GM23338 (cell line): ENCODE measurements at regions not wholly inside any gene's neighbourhood (a gene's known extent, or its start where the extent isn't known, plus 50 kb on each side); places are given as distances from the start of the nearest gene placed in this dataset.

ENCODE experiments used
- ATAC-seq: fragments of 200-7000 bp; cut with Tn5 transposase; 3 replicates; pipeline ENCODE4 v1.9.1; 2020
- DNase-seq: peaks from one replicate; pipeline ENCODE4 v3.0.0-alpha.2; 2015; ENCODE audit warnings: low spot score
- H2AFZ ChIP-seq: fragments of 200-600 bp; sonication (generic); 2 replicates; pipeline ENCODE4 v1.8.0; 2016; ENCODE audit warnings: antibody characterized with exemption, mild to moderate bottlenecking, moderate library complexity
- H3F3A ChIP-seq: fragments of 200-600 bp; sonication (generic); replicated peaks from 2 replicates; pipeline ENCODE4 v1.8.0; 2017; ENCODE audit warnings: antibody characterized with exemption, mixed run types, low read depth
- H3K27ac ChIP-seq: fragments of 200-600 bp; sonication (generic); 2 replicates; pipeline ENCODE4 v1.6.1; 2016; ENCODE audit warnings: low read depth
- H3K27me3 ChIP-seq: fragments of 200-600 bp; sonication (generic); 2 replicates; pipeline ENCODE4 v1.8.0; 2016; ENCODE audit warnings: mild to moderate bottlenecking, mixed run types, moderate library complexity; ENCODE audit not compliant: insufficient read depth
- H3K36me3 ChIP-seq: fragments of 200-600 bp; sonication (generic); 2 replicates; pipeline ENCODE4 v1.8.0; 2016; ENCODE audit warnings: mild to moderate bottlenecking; ENCODE audit not compliant: insufficient read depth
- H3K4me1 ChIP-seq: fragments of 200-600 bp; sonication (generic); 2 replicates; pipeline ENCODE4 v1.8.0; 2016; ENCODE audit warnings: mild to moderate bottlenecking, moderate library complexity; ENCODE audit not compliant: insufficient read depth
- H3K4me2 ChIP-seq: fragments of 200-600 bp; sonication (generic); 2 replicates; pipeline ENCODE4 v1.7.1; 2017; ENCODE audit warnings: mixed run types
- H3K4me3 ChIP-seq: fragments of 200-600 bp; sonication (generic); 2 replicates; pipeline ENCODE4 v1.6.1; 2016; ENCODE audit warnings: mixed run types
- H3K79me2 ChIP-seq: fragments of 200-600 bp; sonication (generic); replicated peaks from 2 replicates; pipeline ENCODE4 v1.8.0; 2017; ENCODE audit warnings: mild to moderate bottlenecking; ENCODE audit not compliant: insufficient read depth
- H3K9me2 ChIP-seq: fragments of 200-600 bp; sonication (generic); 2 replicates; pipeline ENCODE4 v1.8.0; 2017; ENCODE audit not compliant: insufficient read depth
- H4K20me1 ChIP-seq: fragments of 200-600 bp; sonication (generic); replicated peaks from 2 replicates; pipeline ENCODE4 v1.8.0; 2017; ENCODE audit warnings: mild to moderate bottlenecking; ENCODE audit not compliant: insufficient read depth
- H3K27ac Mint-ChIP-seq: 2 replicates; pipeline ENCODE4 v1.8.0; 2020; ENCODE audit warnings: inconsistent platforms, mild to moderate bottlenecking, moderate library complexity, mixed read lengths
- H3K27me3 Mint-ChIP-seq: 3 replicates; pipeline ENCODE4 v1.8.0; 2022; ENCODE audit warnings: low read depth, mild to moderate bottlenecking, moderate library complexity, mixed read lengths, inconsistent platforms; ENCODE audit not compliant: insufficient read depth, poor library complexity
- H3K36me3 Mint-ChIP-seq: 3 replicates; pipeline ENCODE4 v1.8.0; 2021; ENCODE audit warnings: low read depth, mild to moderate bottlenecking, inconsistent platforms, moderate library complexity, mixed read lengths
- H3K4me1 Mint-ChIP-seq: 3 replicates; pipeline ENCODE4 v1.8.0; 2020; ENCODE audit warnings: mild to moderate bottlenecking, inconsistent platforms, mixed read lengths
- H3K4me3 Mint-ChIP-seq: 3 replicates; pipeline ENCODE4 v1.8.0; 2021; ENCODE audit warnings: moderate library complexity, mild to moderate bottlenecking, inconsistent platforms, mixed read lengths
- H3K9me3 Mint-ChIP-seq: 3 replicates; pipeline ENCODE4 v1.8.0; 2020; ENCODE audit warnings: moderate library complexity, mild to moderate bottlenecking, inconsistent platforms, mixed read lengths
- CREB1 ChIP-seq: fragments of 250-450 bp; sonication (Bioruptor Pico); IDR thresholded peaks from 2 replicates; pipeline ENCODE4 v1.5.0; 2020; ENCODE audit warnings: low read depth, mild to moderate bottlenecking, moderate library complexity
- EZH2 ChIP-seq: fragments of 200-600 bp; sonication (generic); IDR thresholded peaks from one replicate; pipeline ENCODE4 v1.8.0; 2017; ENCODE audit warnings: antibody characterized with exemption, mild to moderate bottlenecking, low read depth; ENCODE audit not compliant: unreplicated experiment
- EZH2phosphoT487 ChIP-seq: fragments of 200-600 bp; sonication (generic); IDR thresholded peaks from one replicate; pipeline ENCODE4 v1.8.1; 2018; ENCODE audit warnings: antibody characterized with exemption; ENCODE audit not compliant: unreplicated experiment
- JUNB ChIP-seq: IDR thresholded peaks from one replicate; pipeline ENCODE4 v1.6.1; 2016; ENCODE audit warnings: antibody characterized with exemption; ENCODE audit not compliant: unreplicated experiment
- NANOG ChIP-seq: IDR thresholded peaks from 2 replicates; pipeline ENCODE4 v1.6.1; 2016; ENCODE audit warnings: antibody characterized with exemption, borderline replicate concordance
- POLR2AphosphoS5 ChIP-seq: IDR thresholded peaks from 2 replicates; pipeline ENCODE4 v1.6.1; 2016; ENCODE audit warnings: antibody characterized with exemption, low read depth
- STAT1 ChIP-seq: IDR thresholded peaks from one replicate; pipeline ENCODE4 v1.6.1; 2016; ENCODE audit warnings: antibody characterized with exemption; ENCODE audit not compliant: unreplicated experiment
- ZNF114 ChIP-seq: fragments of 250-450 bp; sonication (Bioruptor Pico); IDR thresholded peaks from 2 replicates; pipeline ENCODE4 v1.5.0; 2020; ENCODE audit warnings: mild to moderate bottlenecking, moderate library complexity
- ZNF331 ChIP-seq: fragments of 250-450 bp; sonication (Bioruptor Pico); IDR thresholded peaks from 2 replicates; pipeline ENCODE4 v1.5.0; 2020; ENCODE audit warnings: low read depth, mild to moderate bottlenecking, moderate library complexity
- TF ChIP-seq, protein P1 (sequence below): IDR thresholded peaks from one replicate; pipeline ENCODE4 v1.6.1; 2018; ENCODE audit warnings: antibody characterized with exemption; ENCODE audit not compliant: unreplicated experiment
- TF ChIP-seq, protein P2 (sequence below): IDR thresholded peaks from 2 replicates; pipeline ENCODE4 v1.6.1; 2016; ENCODE audit warnings: antibody characterized with exemption

DNA sequence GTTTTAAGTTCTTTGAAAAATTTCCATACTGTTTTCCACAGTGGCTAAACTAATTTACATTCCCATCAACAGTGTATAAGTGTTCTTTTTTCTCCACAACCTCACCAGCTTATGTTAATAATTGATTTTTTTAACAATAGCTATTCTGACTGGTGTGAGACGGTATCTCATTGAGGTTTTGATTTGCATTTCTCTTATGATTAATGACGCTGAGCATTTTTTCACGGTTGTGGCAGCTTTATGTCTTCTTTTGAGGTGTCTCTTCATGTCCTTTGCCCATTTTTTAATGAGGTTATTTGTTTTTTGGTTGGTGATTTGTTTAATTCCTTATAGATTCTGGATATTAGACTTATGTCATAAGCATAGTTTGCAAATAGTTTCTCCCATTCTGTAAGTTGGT is 997.9 kb downstream of the SUCLG1 start:
- H3K27me3 ChIP-seq: no peaks in the 10 kb centered on the region
- Mint-ChIP-seq H3K4me1 (peaks cover 9% of the 10 kb centered on the region; the same call in 2 of the 3 replicates), H3K27ac (no peak overlapping the region), H3K9me3 (no peaks in the 10 kb centered on the region), H3K4me3 (no peak overlapping the region), H3K27me3 (peaks cover 1% of the 10 kb centered on the region), H3K36me3 (no peaks in the 10 kb centered on the region)
- 0 out of 2 replicates have a peak, but pooled peaks cover 5% of the 10 kb centered on the region for H3K9me2 ChIP-seq
- H3F3A ChIP-seq: no peaks in the 10 kb centered on the region
- no peak overlapping the region for H3K4me3 ChIP-seq
- peaks cover 10% of the 10 kb centered on the region; the same call in 1 of the 2 replicates for H3K4me1 ChIP-seq
- no peak overlapping the region for H3K27ac ChIP-seq
- ATAC-seq (no peak), DNase-seq (no peak)
- no peak overlapping the region for H3K4me2 ChIP-seq
- H3K79me2 ChIP-seq: no peaks in the 10 kb centered on the region
- TF ChIP-seq, protein P1, sequence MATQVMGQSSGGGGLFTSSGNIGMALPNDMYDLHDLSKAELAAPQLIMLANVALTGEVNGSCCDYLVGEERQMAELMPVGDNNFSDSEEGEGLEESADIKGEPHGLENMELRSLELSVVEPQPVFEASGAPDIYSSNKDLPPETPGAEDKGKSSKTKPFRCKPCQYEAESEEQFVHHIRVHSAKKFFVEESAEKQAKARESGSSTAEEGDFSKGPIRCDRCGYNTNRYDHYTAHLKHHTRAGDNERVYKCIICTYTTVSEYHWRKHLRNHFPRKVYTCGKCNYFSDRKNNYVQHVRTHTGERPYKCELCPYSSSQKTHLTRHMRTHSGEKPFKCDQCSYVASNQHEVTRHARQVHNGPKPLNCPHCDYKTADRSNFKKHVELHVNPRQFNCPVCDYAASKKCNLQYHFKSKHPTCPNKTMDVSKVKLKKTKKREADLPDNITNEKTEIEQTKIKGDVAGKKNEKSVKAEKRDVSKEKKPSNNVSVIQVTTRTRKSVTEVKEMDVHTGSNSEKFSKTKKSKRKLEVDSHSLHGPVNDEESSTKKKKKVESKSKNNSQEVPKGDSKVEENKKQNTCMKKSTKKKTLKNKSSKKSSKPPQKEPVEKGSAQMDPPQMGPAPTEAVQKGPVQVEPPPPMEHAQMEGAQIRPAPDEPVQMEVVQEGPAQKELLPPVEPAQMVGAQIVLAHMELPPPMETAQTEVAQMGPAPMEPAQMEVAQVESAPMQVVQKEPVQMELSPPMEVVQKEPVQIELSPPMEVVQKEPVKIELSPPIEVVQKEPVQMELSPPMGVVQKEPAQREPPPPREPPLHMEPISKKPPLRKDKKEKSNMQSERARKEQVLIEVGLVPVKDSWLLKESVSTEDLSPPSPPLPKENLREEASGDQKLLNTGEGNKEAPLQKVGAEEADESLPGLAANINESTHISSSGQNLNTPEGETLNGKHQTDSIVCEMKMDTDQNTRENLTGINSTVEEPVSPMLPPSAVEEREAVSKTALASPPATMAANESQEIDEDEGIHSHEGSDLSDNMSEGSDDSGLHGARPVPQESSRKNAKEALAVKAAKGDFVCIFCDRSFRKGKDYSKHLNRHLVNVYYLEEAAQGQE: no peak
- no peak for TF ChIP-seq JUNB
- H4K20me1 ChIP-seq: no peaks in the 10 kb centered on the region
- no peaks in the 10 kb centered on the region for H3K36me3 ChIP-seq
- H2AFZ ChIP-seq: no peak overlapping the region

DNA sequence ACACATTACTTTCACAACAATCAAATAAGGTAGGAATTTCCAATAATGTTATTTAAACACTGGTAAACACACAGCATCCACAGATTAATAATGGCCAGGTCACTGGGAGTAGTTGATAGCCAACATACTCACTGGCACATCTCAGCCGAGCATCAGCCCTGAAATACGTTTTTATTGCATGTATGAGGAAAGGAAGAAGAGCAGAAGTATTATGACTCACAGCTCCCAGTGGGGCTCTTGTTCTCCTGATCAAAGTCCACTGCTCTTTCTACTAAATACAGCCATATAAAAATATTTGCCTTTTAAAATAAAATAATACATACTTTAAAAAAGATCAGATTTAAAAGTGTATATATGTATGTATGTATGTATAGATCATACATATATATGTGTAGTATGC is 999.6 kb downstream of the SUCLG1 start:
- Mint-ChIP-seq H3K27me3 (peaks cover 1% of the 10 kb centered on the region), H3K36me3 (no peaks in the 10 kb centered on the region), H3K9me3 (no peaks in the 10 kb centered on the region), H3K4me3 (no peak overlapping the region), H3K27ac (no peak overlapping the region), H3K4me1 (no peaks in the 10 kb centered on the region)
- Histone ChIP-seq H3F3A (no peaks in the 10 kb centered on the region), H3K27me3 (no peaks in the 10 kb centered on the region), H3K27ac (no peak overlapping the region), H2AFZ (no peak overlapping the region), H3K9me2 (no peaks in the 10 kb centered on the region), H3K4me3 (no peak overlapping the region), H3K4me1 (no peaks in the 10 kb centered on the region), H3K4me2 (no peak overlapping the region), H3K36me3 (no peaks in the 10 kb centered on the region), H4K20me1 (no peaks in the 10 kb centered on the region), H3K79me2 (no peaks in the 10 kb centered on the region)
- no peak for ATAC-seq
- no peak for DNase-seq
- no peak for TF ChIP-seq JUNB
- no peak for TF ChIP-seq CREB1 (CRISPR knock-in tag)
- no peak for TF ChIP-seq NANOG
- no peak for TF ChIP-seq ZNF331
- no peak for TF ChIP-seq ZNF114
- TF ChIP-seq STAT1: no peak

DNA sequence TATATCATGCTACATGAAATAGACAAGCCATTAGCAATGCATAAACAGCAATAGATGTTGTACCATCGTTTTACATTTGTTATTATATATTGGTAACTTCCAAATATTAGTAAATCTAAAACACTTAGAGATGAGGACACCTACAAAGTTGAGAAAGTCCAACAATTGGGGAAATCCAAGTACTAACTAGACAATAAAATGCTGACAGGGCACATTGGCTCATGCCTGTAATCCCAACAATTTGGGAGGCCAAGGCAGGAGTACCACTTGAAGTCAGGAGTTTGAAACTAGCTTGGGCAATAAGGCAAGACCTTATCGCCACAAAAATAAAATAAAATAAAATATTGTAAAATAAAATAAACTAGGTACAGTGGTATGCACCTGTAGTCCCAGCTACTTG is 1023.1 kb downstream of the SUCLG1 start:
- Histone ChIP-seq H3K27ac (no peak overlapping the region), H3K4me1 (no peaks in the 10 kb centered on the region), H3F3A (no peaks in the 10 kb centered on the region), H3K79me2 (no peaks in the 10 kb centered on the region), H3K9me2 (no peaks in the 10 kb centered on the region), H2AFZ (no peak overlapping the region), H3K27me3 (no peaks in the 10 kb centered on the region), H3K36me3 (no peaks in the 10 kb centered on the region), H3K4me2 (no peak overlapping the region), H4K20me1 (no peaks in the 10 kb centered on the region), H3K4me3 (no peak overlapping the region)
- Mint-ChIP-seq H3K36me3 (no peaks in the 10 kb centered on the region), H3K4me3 (no peak overlapping the region), H3K27ac (no peak overlapping the region), H3K27me3 (no peaks in the 10 kb centered on the region), H3K4me1 (no peaks in the 10 kb centered on the region), H3K9me3 (no peaks in the 10 kb centered on the region)
- no peak for ATAC-seq
- DNase-seq: no peak
- TF ChIP-seq, protein P2, sequence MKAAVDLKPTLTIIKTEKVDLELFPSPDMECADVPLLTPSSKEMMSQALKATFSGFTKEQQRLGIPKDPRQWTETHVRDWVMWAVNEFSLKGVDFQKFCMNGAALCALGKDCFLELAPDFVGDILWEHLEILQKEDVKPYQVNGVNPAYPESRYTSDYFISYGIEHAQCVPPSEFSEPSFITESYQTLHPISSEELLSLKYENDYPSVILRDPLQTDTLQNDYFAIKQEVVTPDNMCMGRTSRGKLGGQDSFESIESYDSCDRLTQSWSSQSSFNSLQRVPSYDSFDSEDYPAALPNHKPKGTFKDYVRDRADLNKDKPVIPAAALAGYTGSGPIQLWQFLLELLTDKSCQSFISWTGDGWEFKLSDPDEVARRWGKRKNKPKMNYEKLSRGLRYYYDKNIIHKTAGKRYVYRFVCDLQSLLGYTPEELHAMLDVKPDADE: no peak
- no peak for TF ChIP-seq EZH2
- TF ChIP-seq EZH2phosphoT487: no peak
- no peak for TF ChIP-seq NANOG
- TF ChIP-seq ZNF331: no peak
- TF ChIP-seq POLR2AphosphoS5: no peak
- TF ChIP-seq JUNB: no peak
